Suprapubic skin (tissue), 4 donors: ENCODE measurements at regions not wholly inside any gene's neighbourhood (a gene's known extent, or its start where the extent isn't known, plus 50 kb on each side); places are given as distances from the start of the nearest gene placed in this dataset.

Source experiments
- CTCF ChIP-seq, 2 donors: fragments of 200-600 bp in 1 of 2; fragments of 450-650 bp in 1 of 2; sonication (generic) in 1 of 2; IDR thresholded peaks; one replicate each; pipeline ENCODE4 v1.5.1; 2016 to 2019; ENCODE audit warnings: antibody characterized with exemption in 2 of 2, mild to moderate bottlenecking in 1 of 2, moderate library complexity in 1 of 2
- EP300 ChIP-seq: sonication (generic); formaldehyde crosslinking; IDR thresholded peaks from one replicate; pipeline ENCODE4 v1.6.1; 2017; ENCODE audit warnings: antibody characterized with exemption
- POLR2A ChIP-seq, 2 donors: fragments of 450-650 bp; IDR thresholded peaks; one replicate each; pipeline ENCODE4 v1.6.1; 2017; ENCODE audit warnings: antibody characterized with exemption in 2 of 2, mild to moderate bottlenecking in 2 of 2, moderate library complexity in 2 of 2
- POLR2AphosphoS5 ChIP-seq, 3 donors: sonication (generic); formaldehyde crosslinking; IDR thresholded peaks; one replicate each; pipeline ENCODE4 v1.6.1; 2017; ENCODE audit warnings: antibody characterized with exemption in 3 of 3

GRCh38 chr2:201947287-201947686 is 86.4 kb upstream of the FZD7 start:
- TF ChIP-seq CTCF (IDR thresholded peaks at IDR 0.05) (no peak), POLR2A (IDR thresholded peaks at IDR 0.05) (no peak), EP300 (no peak), POLR2AphosphoS5 (IDR thresholded peaks at IDR 0.05) (no peak)
